ENCODE measurements at regions not wholly inside any gene's neighbourhood (a gene's known extent, or its start where the extent isn't known, plus 50 kb on each side); places are given as distances from the start of the nearest gene placed in this dataset.

DNA sequence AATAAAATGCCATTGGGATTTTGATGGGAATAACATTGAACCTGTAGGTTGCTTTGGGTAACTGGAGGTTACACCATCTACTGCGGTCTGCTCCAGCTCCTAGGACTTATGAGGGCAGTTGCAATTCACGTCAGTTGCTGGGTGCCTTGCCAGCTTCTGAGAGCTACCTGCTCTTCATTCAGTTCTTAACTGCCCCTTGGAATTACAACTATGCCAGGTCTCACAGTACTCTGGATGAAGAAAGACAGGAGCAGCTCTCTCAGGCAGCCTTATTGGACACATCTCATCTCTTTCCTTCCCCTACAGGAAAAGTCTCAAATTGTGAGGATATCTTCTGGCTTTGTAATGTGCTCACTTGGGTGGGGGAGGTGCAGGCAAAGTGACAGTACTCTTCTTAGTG, 1643.3 kb downstream of the GRIK2 start:
- Histone ChIP-seq H3K9me3 (ENCODE audit: control insufficient read depth in 4 of 4, low read length in 3 of 4) (no peaks in the 10 kb centered on the region), H3K4me3 (ENCODE audit: low read depth in 1 of 3, low read length in 3 of 3) (no peak overlapping the region), H3K4me1 (ENCODE audit: control insufficient read depth in 4 of 4, insufficient read depth in 4 of 4, low read length in 3 of 4) (no peaks in the 10 kb centered on the region), H3K9ac (ENCODE audit: low read depth in 1 of 2, low read length in 2 of 2) (no peak overlapping the region), H3K36me3 (ENCODE audit: control insufficient read depth in 4 of 4, insufficient read depth in 3 of 4, low read depth in 1 of 4, low read length in 3 of 4) (no peaks in the 10 kb centered on the region), H3K27me3 (ENCODE audit: control insufficient read depth in 4 of 4, insufficient read depth in 4 of 4, low read length in 3 of 4) (no peaks in the 10 kb centered on the region), H3K27ac (ENCODE audit: low read depth in 1 of 2, low read length in 2 of 2) (no peak overlapping the region)
- no peak for DNase-seq (ENCODE audit: low spot score)
- 76% methylated on average over 2 of the region's 2 CpGs for WGBS
- TF ChIP-seq RAD21 (IDR thresholded peaks at IDR 0.05) (no peak), FOXA2 (IDR thresholded peaks at IDR 0.05) (no peak), TAF1 (conservative IDR thresholded peaks at IDR 0.05) (no peak), HNF4G (IDR thresholded peaks at IDR 0.05) (no peak), RXRA (IDR thresholded peaks at IDR 0.05) (no peak), NR2F2 (IDR thresholded peaks at IDR 0.05) (no peak), JUND (IDR thresholded peaks at IDR 0.05) (no peak), GABPA (IDR thresholded peaks at IDR 0.05 in 1 of 2, conservative IDR thresholded peaks at IDR 0.05 in 1 of 2) (no peak), YY1 (IDR thresholded peaks at IDR 0.05) (no peak), EGR1 (IDR thresholded peaks at IDR 0.05; ENCODE audit: low read depth in 2 of 2) (no peak), SP1 (IDR thresholded peaks at IDR 0.05) (no peak), HNF4A (conservative IDR thresholded peaks at IDR 0.05) (no peak)
- TF ChIP-seq, protein P1, sequence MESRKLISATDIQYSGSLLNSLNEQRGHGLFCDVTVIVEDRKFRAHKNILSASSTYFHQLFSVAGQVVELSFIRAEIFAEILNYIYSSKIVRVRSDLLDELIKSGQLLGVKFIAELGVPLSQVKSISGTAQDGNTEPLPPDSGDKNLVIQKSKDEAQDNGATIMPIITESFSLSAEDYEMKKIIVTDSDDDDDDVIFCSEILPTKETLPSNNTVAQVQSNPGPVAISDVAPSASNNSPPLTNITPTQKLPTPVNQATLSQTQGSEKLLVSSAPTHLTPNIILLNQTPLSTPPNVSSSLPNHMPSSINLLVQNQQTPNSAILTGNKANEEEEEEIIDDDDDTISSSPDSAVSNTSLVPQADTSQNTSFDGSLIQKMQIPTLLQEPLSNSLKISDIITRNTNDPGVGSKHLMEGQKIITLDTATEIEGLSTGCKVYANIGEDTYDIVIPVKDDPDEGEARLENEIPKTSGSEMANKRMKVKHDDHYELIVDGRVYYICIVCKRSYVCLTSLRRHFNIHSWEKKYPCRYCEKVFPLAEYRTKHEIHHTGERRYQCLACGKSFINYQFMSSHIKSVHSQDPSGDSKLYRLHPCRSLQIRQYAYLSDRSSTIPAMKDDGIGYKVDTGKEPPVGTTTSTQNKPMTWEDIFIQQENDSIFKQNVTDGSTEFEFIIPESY (IDR thresholded peaks at IDR 0.05): no peak
- TF ChIP-seq, protein P2, sequence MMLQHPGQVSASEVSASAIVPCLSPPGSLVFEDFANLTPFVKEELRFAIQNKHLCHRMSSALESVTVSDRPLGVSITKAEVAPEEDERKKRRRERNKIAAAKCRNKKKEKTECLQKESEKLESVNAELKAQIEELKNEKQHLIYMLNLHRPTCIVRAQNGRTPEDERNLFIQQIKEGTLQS (IDR thresholded peaks at IDR 0.05): no peak
- TF ChIP-seq, protein P3, sequence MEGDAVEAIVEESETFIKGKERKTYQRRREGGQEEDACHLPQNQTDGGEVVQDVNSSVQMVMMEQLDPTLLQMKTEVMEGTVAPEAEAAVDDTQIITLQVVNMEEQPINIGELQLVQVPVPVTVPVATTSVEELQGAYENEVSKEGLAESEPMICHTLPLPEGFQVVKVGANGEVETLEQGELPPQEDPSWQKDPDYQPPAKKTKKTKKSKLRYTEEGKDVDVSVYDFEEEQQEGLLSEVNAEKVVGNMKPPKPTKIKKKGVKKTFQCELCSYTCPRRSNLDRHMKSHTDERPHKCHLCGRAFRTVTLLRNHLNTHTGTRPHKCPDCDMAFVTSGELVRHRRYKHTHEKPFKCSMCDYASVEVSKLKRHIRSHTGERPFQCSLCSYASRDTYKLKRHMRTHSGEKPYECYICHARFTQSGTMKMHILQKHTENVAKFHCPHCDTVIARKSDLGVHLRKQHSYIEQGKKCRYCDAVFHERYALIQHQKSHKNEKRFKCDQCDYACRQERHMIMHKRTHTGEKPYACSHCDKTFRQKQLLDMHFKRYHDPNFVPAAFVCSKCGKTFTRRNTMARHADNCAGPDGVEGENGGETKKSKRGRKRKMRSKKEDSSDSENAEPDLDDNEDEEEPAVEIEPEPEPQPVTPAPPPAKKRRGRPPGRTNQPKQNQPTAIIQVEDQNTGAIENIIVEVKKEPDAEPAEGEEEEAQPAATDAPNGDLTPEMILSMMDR (IDR thresholded peaks at IDR 0.05; ENCODE audit: low read depth, low read length, missing input control): no peak

DNA sequence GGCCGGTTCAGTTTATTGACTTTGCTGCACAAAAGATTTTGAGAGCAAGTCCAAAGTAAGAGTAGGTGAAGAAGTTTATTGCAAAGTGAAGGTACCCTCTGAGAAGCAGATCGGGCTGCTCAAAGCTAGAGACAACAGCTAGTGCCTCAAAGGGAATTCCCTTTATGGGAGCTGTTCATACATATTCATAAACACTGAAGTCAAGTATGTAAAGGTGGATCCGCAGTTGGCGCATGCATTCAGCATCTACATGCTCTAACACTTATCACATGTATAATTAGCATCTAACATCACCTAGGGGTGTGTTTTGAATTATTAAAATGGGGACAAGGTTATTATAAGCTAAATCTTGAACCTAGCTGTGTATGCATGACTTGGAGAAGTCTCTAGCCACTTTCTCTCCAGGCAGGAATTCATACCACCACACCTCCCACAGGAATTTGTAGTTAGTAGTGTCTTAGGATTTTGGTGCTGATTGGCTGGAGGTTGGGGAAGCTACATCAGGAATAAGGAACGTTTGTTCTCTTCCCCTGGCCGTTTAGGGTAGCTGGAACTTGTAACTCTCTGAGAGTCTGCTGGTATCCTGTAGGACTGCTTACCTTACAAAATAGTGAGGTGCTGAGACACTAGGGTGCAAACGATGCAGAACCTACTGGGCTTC, 1633.9 kb downstream of the GRIK2 start:
- 64% methylated on average over 7 of the region's 7 CpGs for WGBS

More for the DNA sequence above, 1633.9 kb downstream of the GRIK2 start:
- H3K4me1 ChIP-seq (ENCODE audit: control insufficient read depth in 4 of 4, insufficient read depth in 4 of 4, low read length in 3 of 4): no peaks in the 10 kb centered on the region
- no peaks in the 10 kb centered on the region for H3K36me3 ChIP-seq (ENCODE audit: control insufficient read depth in 4 of 4, insufficient read depth in 3 of 4, low read depth in 1 of 4, low read length in 3 of 4)
- H3K27ac ChIP-seq (ENCODE audit: low read depth in 1 of 2, low read length in 2 of 2): no peak overlapping the region
- no peaks in the 10 kb centered on the region for H3K9me3 ChIP-seq (ENCODE audit: control insufficient read depth in 4 of 4, low read length in 3 of 4)
- H3K4me3 ChIP-seq (ENCODE audit: low read depth in 1 of 3, low read length in 3 of 3): no peak overlapping the region
- no peaks in the 10 kb centered on the region for H3K27me3 ChIP-seq (ENCODE audit: control insufficient read depth in 4 of 4, insufficient read depth in 4 of 4, low read length in 3 of 4)
- no peak overlapping the region for H3K9ac ChIP-seq (ENCODE audit: low read depth in 1 of 2, low read length in 2 of 2)
- DNase-seq (ENCODE audit: low spot score): no peak
- TF ChIP-seq, protein P2 (IDR thresholded peaks at IDR 0.05): no peak

Data from liver (tissue), 8 donors.